NCI-H1417 (cell line): ENCODE measurements at regions not wholly inside any gene's neighbourhood (a gene's known extent, or its start where the extent isn't known, plus 50 kb on each side); places are given as distances from the start of the nearest gene placed in this dataset.
A peak's percentile ranks its signal among the peaks of the same experiment; 100 is the strongest.

Experiments used
- DNase-seq, 3 experiments: peaks; one replicate each; lab custom pipeline; 2025; lab: John Stamatoyannopoulos, UW

DNA sequence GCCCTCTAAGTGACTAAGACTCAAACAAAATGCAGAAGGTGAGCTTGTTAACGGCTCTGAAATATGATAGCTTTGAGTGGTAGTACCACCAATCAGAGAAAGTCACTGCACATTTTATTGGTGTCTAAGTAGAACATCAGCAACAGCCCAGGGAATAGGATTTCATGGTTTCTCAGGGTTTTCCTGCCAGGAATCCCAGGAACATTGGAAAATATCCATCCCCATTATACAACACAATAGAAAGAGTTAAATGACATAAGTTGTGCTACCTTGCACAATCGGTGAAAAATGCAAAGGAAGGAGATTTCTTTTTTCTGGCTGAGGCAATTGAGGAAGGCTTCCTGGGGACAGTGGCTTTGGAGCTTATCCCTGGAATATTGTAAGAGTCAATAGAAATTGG is 283.1 kb downstream of the HLX start:
- DNase-seq = peak in 1 of 3 experiments; percentile 20

GRCh38 chr1:221162939-221163338 is 283.7 kb downstream of the HLX start:
- DNase-seq = no peak

GRCh38 chr1:221164029-221164428 is 284.8 kb downstream of the HLX start:
- DNase-seq = no peak

- DNase-seq = no peak
Measured at GRCh38 chr1:221164951-221165838, 286.0 kb downstream of the HLX start.

GRCh38 chr1:221165839-221166500 is 286.7 kb downstream of the HLX start:
- no peak for DNase-seq

GRCh38 chr1:221166559-221167318 is 287.5 kb downstream of the HLX start:
- DNase-seq = no peak

DNA sequence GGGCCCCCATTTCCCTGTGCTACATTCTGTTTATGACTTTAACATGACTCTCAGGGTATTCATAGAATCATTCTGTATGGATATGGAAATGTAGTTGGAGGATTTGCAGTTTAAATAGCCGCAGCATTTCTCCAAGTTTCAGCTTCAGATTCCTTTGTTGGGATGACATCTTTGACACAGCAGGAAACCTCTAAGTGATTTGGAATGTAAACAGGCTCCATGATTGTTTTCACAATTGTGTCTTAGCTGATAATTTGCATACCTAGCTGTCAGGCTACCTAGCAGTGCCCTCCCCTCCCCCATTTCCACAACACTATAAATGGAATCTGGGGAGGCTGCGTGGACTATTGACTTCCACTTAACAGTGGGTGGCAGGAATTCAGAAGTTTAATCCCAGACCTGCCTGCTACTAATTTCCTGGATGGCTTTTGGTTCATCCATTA is 290.2 kb downstream of the HLX start:
- peak in 1 of 3 experiments; percentile 16 for DNase-seq

DNA sequence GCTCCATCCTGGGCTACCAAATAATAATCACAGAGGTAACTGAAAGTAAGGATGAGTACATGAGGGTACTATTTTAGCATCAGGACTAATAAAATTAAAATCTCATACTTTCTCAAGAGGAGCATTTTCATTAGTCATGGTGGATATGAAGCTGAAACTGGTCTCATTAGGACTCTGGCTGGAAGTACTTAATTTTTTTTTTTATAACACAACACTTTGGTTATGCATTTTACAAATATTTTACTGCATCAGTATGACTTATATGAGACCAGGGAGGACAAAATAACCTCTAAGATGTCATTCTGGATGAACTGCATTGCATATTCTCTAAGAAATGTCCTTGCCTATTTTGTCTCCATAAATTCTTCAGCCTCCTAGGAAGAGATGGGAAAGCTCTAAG is 290.9 kb downstream of the HLX start:
- DNase-seq = no peak

GRCh38 chr1:221171768-221172167 is 292.5 kb downstream of the HLX start:
- no peak for DNase-seq

DNA sequence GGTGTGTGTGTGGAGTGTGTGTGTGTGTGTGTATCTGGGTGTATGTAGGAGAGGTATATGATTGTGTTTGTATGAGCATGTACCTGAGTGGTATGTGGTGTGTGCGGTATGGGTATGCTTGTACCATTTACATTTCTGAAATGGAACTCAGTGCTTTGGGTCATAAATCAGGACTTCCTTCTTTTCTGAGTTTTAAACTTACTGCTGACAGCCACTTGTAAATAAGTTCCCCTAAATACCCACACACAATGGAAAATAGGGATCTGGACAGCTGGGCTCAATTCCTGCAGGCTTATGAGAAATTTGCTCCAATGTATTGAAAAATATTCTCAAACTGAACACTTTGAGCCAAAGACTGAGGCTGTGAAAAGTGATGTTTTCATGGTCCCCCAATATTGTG is 293.6 kb downstream of the HLX start:
- no peak for DNase-seq

- peak; percentile 18 to 79 (median 46) for DNase-seq
Measured at GRCh38 chr1:221174330-221174993, 295.2 kb downstream of the HLX start.

- no peak for DNase-seq
Measured at GRCh38 chr1:221175249-221175648, 296.0 kb downstream of the HLX start.

DNA sequence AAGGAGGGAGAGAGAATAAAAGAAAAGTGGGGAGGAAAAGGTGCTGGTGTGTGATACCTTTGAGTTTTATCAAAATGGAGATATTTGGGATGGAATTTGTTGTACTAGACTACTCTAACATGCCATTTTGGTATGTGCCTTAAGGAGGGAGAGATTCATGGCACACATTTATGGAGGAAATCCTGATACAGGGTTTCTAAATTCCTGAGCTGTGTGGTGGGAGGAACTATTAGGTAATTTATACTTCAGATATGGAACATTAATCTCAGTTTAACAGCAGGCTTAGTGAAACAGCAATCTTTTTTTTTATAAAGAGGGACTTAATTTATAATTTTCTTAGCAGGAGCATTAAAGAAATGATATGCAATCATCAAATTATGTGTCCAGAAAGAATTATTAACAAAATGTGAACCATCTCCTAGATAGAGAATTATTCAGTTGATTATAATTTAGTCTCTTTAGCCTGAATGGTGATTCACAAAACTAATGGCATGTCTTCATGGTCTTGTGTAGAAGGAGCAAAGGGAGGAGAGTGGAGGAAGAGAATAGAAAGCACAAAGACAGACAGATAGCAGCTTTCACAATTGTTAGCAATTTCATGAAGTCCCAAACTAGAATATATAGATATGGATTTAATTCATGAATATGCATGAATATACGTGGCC is 301.6 kb downstream of the HLX start:
- no peak for DNase-seq

DNA sequence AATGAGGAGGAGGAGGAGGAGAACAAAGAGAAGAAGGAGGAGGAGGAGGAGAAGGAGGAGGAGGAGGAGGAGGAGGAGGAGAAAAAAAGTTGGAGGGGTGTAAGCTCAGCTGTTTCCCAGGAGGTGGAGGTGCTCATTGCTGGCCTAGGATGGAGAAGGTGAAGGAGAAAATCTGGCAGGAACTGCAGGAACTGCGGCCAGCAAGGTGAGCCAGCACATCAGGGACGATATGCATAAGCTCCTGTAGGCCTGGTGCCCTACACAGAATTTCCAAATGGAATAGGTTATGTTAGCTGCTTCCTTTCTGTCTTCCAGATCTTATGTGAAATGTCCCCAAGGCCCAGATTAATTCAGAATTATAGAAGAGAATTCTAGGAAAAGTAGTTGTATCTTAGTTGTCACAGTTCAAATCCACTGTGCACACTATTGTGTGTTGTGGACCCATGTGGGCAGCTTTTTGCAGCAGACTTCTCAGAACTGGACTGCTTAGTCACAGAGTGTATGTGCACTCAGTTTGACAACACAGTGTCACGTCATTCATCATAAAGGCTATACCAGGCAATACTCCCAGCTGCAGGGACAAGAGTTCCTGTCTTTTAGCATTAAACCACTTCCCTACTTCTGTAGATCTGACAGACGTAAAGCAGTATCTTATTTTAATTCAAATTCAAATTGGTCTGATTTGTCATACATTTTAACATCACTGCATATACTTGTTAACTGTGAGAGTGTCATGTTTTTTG is 303.7 kb downstream of the HLX start:
- DNase-seq = no peak

DNA sequence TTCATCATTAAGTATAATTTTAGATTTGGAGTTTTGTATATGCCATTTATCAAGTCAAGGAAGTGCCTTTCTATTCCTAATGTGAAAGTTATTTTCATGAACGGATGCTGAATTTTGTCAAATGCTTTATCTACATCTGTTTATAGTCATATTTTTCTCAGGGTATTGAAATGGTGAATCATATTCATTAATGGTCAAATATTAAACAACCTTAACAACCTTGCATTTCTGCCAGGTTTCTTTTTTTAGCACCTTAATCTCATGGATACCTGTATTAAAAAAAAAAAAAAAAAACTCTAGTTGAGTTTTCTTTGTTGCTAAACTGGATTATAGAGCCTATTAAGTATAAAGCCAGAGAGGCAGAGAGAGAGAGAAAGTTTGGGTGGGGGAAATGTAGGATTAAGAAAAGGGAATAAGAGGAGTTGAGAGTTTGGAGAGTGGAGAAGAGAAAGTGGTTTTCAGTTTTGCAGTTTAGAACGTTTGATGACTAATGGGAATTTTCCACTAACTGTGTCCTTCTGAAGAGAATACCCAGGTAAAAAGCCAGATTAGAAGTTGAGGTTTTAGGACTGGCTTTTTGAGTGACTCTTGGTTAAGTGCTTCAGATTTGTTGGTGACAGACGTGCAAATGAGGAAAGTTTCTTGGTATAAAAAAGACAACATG is 305.0 kb downstream of the HLX start:
- DNase-seq = no peak

DNA sequence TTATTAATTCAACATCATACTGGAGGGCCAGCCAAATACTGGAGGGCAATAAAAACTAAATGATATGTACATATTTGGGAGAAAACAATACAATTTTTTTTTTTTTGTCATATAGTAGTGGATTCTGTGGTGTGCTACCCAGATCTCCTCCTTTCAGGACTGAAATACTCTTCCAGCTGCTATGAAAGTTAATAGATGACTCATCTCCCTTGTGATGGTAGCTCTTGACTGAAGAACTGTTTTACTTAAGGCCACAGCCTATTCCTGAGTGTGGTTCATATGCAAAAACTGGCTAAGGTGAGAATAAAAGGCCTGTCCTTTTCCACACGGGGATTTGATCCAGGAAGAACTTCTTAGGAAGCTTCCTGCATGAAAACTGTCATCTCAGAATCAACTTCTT is 307.9 kb downstream of the HLX start:
- DNase-seq = no peak

DNA sequence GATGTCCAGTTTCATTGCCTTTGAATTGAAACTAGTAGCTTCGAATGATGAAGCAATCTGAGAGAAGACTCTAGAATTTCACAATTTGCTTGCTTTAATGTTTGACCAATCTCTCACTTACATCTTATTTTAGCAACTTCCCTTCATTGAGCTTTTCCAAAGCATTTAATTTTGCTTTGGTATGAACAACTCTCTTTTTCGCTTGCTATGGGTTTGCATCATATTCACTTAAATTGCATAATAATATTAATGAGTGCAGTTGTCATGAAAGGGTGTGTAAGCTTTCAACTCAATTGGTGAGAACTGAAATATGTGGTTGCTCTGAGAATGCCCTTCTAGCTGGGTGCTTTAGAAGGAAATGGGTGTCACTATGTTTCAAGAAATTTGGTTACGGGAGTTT is 309.2 kb downstream of the HLX start:
- no peak for DNase-seq

GRCh38 chr1:221190249-221190648 is 311.0 kb downstream of the HLX start:
- no peak for DNase-seq

DNA sequence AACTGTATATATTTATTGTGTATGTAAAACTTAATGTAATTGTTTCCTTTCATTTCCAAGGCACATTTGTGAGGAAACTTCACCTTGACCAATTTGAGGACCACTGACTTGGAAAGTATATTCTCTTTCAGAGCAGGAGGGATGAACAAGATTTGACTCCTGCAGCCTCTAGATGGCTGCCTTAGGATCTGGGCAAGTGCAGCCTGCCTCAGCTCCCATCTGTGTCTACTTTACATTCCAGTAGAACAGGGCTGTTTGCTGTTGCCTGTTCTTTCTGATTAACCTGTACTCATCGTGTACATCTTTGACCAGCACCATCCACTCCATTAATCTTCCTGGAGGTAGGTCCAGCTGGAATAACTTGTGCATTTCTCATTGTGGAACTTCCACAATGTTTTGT is 312.8 kb downstream of the HLX start:
- DNase-seq = no peak

GRCh38 chr1:221200464-221200863 is 321.2 kb downstream of the HLX start:
- no peak for DNase-seq
